Activated CD8-positive, alpha-beta memory T cell treated with anti-CD3 and anti-CD28 coated beads, Interleukin-2, amount 50 U/mL, for 24 hours (primary cell): ENCODE measurements at regions not wholly inside any gene's neighbourhood (a gene's known extent, or its start where the extent isn't known, plus 50 kb on each side); places are given as distances from the start of the nearest gene placed in this dataset.

Experiments
- DNase-seq: peaks from one replicate; pipeline ENCODE4 v3.0.0-alpha.2; 2020; ENCODE audit errors: extremely low read depth

- DNase-seq = no peak
Measured at GRCh38 chr6:6522709-6523108, 65.8 kb upstream of the LY86 start.

GRCh38 chr6:6524951-6525350, 63.6 kb upstream of the LY86 start:
- no peak for DNase-seq

- no peak for DNase-seq
Measured at GRCh38 chr6:6525933-6526332, 62.6 kb upstream of the LY86 start.

GRCh38 chr6:6529275-6529674, 59.2 kb upstream of the LY86 start:
- no peak for DNase-seq

GRCh38 chr6:6533176-6533575, 55.3 kb upstream of the LY86 start:
- no peak for DNase-seq

GRCh38 chr6:6534399-6534798, 54.1 kb upstream of the LY86 start:
- DNase-seq = no peak

- DNase-seq = no peak
Measured at GRCh38 chr6:6537488-6538260, 50.8 kb upstream of the LY86 start.

- no peak for DNase-seq
Measured at GRCh38 chr6:6538261-6538660, 50.3 kb upstream of the LY86 start.
